ENCODE measurements at regions not wholly inside any gene's neighbourhood (a gene's known extent, or its start where the extent isn't known, plus 50 kb on each side); places are given as distances from the start of the nearest gene placed in this dataset.

DNA sequence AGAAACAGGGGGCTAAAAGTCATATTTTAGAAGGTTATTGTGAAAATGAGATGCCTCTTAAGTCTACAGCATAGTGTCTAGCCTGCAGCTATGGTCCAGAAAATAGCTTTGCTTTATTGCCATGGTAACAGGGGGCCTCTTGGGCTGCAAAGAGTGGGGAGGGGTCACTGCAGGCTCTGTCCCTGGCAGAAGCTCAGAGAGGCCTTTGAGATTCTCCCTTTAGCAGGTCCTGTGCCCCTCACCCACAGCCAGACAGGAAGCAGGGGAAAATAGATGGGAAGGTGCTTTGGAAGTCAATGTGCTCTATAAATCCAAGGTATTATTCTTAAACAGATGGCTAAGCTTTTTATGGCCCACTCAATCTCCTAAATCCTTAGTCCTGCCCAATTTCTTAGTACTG, 1021.3 kb upstream of the GYPC start:
- no peak overlapping the region for H2BK5ac ChIP-seq (ENCODE audit: low read depth, low read length, poor library complexity, severe bottlenecking)
- no peak overlapping the region for H3K9ac ChIP-seq (ENCODE audit: low read depth, low read length)
- in situ Hi-C loops (cut with MboI; ENCODE audit: low sequenced_read_pairs), result no loop called here
- H3K36me3 ChIP-seq (ENCODE audit: control insufficient read depth, insufficient read depth, low read length), result no peaks in the 10 kb centered on the region
- no peak overlapping the region for H3K23ac ChIP-seq (ENCODE audit: low read depth, low read length)
- H2AK9ac ChIP-seq (replicated peaks; ENCODE audit: low read depth, low read length, poor library complexity), result no peak overlapping the region
- ChIA-PET POLR2A (ENCODE audit: unreplicated experiment) (no interaction called here), CTCF (no interaction called here)
- H2BK20ac ChIP-seq (ENCODE audit: low read depth, low read length), result no peak overlapping the region
- H2BK120ac ChIP-seq (ENCODE audit: low read depth, low read length), result no peak overlapping the region
- no peaks in the 10 kb centered on the region for H3K79me1 ChIP-seq (ENCODE audit: low read depth in 1 of 2, low read length in 2 of 2)
- H3K27me3 ChIP-seq (ENCODE audit: control insufficient read depth, insufficient read depth, low read length), result no peaks in the 10 kb centered on the region
- H4K8ac ChIP-seq (ENCODE audit: low read depth in 2 of 2, low read length in 2 of 2), result no peak overlapping the region
- no peak overlapping the region for H3K14ac ChIP-seq (replicated peaks; ENCODE audit: low read depth, low read length)
- no peak overlapping the region for H4K5ac ChIP-seq (ENCODE audit: low read depth, low read length)
- ATAC-seq (ENCODE audit: low read depth), result no peak
- BruUV-seq (replicated peaks), result no TSS peak
- DNase-seq, result no peak
- no peaks in the 10 kb centered on the region for H3K4me1 ChIP-seq (ENCODE audit: control insufficient read depth, insufficient read depth, low read length)
- H3K9me3 ChIP-seq (ENCODE audit: control insufficient read depth, insufficient read depth, low read length), result peaks cover 15% of the 10 kb centered on the region
- no peak for TF ChIP-seq MAFK (IDR thresholded peaks at IDR 0.05; ENCODE audit: low read depth, low read length)
- no peak for TF ChIP-seq MXI1 (IDR thresholded peaks at IDR 0.05; ENCODE audit: borderline replicate concordance, low read depth, low read length)
- no peak for TF ChIP-seq CHD1 (IDR thresholded peaks at IDR 0.05; ENCODE audit: low read depth, low read length)
- TF ChIP-seq POLR2A (IDR thresholded peaks at IDR 0.05; ENCODE audit: low read depth, low read length), result no peak
- no peak overlapping the region for H3K18ac ChIP-seq (ENCODE audit: low read depth, low read length)
- H2AK5ac ChIP-seq (ENCODE audit: low read depth, low read length), result no peak overlapping the region
- intact Hi-C loops (cut with micrococcal nuclease), result no loop called here
- no peak overlapping the region for H3K4me3 ChIP-seq (ENCODE audit: insufficient read depth, low read depth, low read length)
- dilution Hi-C loops (cut with HindIII; ENCODE audit: low sequenced_read_pairs, unreplicated experiment), result no loop called here
- no peak overlapping the region for H3K56ac ChIP-seq (ENCODE audit: extremely low read depth, insufficient read depth, low read length)
- H4K20me1 ChIP-seq (ENCODE audit: insufficient read depth, low read length), result no peaks in the 10 kb centered on the region
- H3K27ac ChIP-seq (ENCODE audit: insufficient read depth, low read length), result no peak overlapping the region
- H3K4ac ChIP-seq (ENCODE audit: low read depth, low read length), result no peak overlapping the region
- no peak overlapping the region for H2AFZ ChIP-seq (replicated peaks; ENCODE audit: low read length, poor library complexity)
- H3K9me1 ChIP-seq (ENCODE audit: insufficient read depth, low read length), result no peaks in the 10 kb centered on the region
- no peak overlapping the region for H2BK15ac ChIP-seq (ENCODE audit: low read depth, low read length)
- H4K91ac ChIP-seq (ENCODE audit: insufficient read depth, low read depth, low read length), result no peak overlapping the region
- H3K4me2 ChIP-seq (ENCODE audit: low read depth, low read length), result no peak overlapping the region

Data from IMR-90 (cell line).